ES-I3 (cell line): ENCODE measurements at regions not wholly inside any gene's neighbourhood (a gene's known extent, or its start where the extent isn't known, plus 50 kb on each side); places are given as distances from the start of the nearest gene placed in this dataset.
"Not testable (repeated sequence)": the region's sequence is repeated elsewhere in the genome, so short reads cannot be mapped to it uniquely, and the experiment has no call there.

Experiments used
- H3K36me3 ChIP-seq: 2 replicates; pipeline ENCODE4 v1.6.1; 2013; ENCODE audit warnings: mild to moderate bottlenecking, low read length, control low read depth, moderate library complexity; ENCODE audit not compliant: insufficient read depth
- H3K4me1 ChIP-seq: 2 replicates; pipeline ENCODE4 v1.6.1; 2013; ENCODE audit warnings: mild to moderate bottlenecking, control low read depth, low read length; ENCODE audit not compliant: insufficient read depth
- H3K9ac ChIP-seq: 2 replicates; pipeline ENCODE4 v1.6.1; 2013; ENCODE audit warnings: low read depth, mild to moderate bottlenecking, low read length, moderate library complexity
- H3K9me3 ChIP-seq: 2 replicates; pipeline ENCODE4 v1.6.1; 2013; ENCODE audit warnings: mild to moderate bottlenecking, low read length, moderate library complexity; ENCODE audit not compliant: control insufficient read depth, insufficient read depth

DNA sequence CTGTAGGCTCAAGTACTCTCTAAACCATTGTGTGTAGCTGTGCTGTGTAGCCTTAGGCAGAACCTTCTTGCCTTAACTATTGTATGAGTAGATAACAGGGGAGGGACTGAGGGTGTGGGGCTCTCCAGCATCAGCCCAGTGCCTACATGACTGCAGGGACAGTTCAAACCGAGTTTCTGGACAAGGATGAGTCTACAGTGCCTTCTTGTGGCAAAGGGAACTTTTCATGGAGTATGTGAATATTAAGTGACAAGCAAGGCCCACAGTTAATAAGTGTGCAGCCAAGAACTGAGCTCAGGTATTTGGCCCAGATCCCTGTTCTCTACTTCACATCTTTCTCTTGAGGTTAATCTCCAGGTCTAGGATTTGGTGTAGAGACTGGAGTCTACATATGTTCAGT is 424.4 kb upstream of the LARGE1 start:
- H3K36me3 ChIP-seq = no peaks in the 10 kb centered on the region
- no peaks in the 10 kb centered on the region; the same call in 1 of the 2 replicates for H3K9me3 ChIP-seq
- H3K4me1 ChIP-seq = no peaks in the 10 kb centered on the region
- H3K9ac ChIP-seq = no peak overlapping the region

DNA sequence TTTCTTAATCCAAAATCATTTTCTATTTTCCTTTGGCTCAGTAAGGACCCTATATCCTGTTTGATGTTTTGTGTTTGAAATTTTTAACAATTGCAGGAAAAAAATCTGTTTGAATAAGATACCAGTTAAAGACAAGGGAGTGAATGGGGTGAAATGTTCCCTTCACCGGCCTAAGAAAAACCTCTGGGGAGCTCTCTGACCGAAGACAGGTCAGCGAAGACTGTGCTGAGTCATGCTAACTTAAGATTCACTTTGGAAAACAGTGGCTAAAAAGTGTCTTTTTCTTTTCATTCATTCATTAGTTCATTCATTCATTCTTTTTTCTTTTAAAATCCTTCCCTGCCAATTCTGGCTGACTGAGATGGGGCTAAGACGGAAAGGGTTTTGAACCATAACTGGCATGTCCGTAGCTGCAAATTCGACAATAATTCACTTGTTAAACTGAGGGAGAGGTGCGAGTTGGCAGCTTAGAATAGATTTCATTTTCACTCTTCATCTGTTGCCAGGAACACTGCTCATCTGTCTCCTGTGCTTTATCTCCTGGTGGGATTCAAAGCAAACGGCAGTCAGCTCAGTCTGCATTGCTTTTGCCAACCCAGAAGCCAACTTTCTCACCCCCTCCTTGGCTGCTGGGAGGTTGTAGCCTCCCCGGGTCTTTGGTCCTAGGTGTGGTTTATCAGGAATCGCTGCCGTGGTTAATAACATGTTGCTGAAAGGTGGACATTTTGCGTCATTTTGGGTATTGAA is 434.0 kb upstream of the LARGE1 start:
- Histone ChIP-seq H3K9ac (no peak overlapping the region), H3K36me3 (no peaks in the 10 kb centered on the region), H3K9me3 (no peaks in the 10 kb centered on the region), H3K4me1 (no peaks in the 10 kb centered on the region)

DNA sequence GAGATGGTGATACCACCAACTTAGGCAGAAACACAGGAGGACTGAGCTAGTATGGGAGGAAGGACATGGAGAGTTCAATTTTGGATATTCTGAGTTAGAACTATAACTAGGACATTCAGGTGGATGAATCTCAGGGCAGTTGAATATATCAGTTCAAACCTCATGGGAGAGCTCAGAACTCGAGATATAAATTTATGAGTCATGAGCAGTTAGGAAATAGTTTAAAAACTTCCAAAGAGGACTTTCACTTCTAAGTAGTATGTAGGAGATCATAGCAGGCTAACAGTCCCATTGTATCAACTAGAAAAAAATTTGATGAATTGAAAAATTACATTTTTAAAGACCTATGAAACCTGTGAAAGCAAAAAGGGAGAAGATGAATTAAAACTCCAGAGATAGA is 436.2 kb upstream of the LARGE1 start:
- Histone ChIP-seq H3K4me1 (no peaks in the 10 kb centered on the region), H3K9ac (no peak overlapping the region), H3K9me3 (no peaks in the 10 kb centered on the region), H3K36me3 (no peaks in the 10 kb centered on the region)

DNA sequence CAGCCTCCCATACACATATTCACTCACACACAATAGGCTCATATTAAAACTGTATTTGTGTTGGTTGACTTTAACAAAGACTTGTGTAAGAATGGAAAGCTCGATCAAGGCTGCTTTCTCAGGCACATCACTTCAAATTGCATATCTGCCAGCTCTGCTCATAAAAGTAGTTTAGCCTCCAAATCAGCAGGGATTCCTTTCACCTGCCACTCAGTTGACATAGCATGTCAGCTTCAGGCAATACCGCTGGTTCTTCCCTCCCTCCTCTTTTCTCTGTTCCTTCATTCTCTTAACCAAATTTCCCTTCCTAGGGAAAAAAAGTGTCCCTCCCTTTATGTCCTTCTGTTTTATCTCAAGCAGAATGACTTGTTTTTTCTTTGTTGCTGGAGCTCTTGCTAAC is 450.4 kb upstream of the LARGE1 start:
- H3K4me1 ChIP-seq = no peaks in the 10 kb centered on the region
- H3K9me3 ChIP-seq = no peaks in the 10 kb centered on the region; the same call in 1 of the 2 replicates
- H3K36me3 ChIP-seq = no peaks in the 10 kb centered on the region
- H3K9ac ChIP-seq = no peak overlapping the region

DNA sequence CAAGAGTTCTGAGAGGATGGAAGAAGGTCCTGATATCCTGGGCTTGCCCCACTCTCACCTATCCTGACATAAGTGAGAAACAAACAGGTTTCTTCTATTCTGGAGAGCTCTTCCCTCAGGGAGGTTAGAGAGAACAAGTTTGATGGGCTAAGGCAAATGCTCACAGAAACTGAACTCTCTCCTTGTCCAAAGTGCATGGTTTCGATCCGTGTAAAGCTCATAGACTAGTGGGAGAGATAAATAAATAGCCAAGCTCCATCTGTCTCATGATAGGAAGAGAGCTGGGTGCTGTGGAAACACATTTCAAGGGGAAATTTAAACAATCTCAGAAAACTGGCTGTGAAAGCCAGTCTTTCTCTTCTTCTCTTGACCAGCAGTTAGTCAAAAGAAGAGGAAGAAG is 459.5 kb upstream of the LARGE1 start:
- Histone ChIP-seq H3K9me3 (no peaks in the 10 kb centered on the region), H3K4me1 (no peaks in the 10 kb centered on the region), H3K36me3 (no peaks in the 10 kb centered on the region), H3K9ac (no peak overlapping the region)

DNA sequence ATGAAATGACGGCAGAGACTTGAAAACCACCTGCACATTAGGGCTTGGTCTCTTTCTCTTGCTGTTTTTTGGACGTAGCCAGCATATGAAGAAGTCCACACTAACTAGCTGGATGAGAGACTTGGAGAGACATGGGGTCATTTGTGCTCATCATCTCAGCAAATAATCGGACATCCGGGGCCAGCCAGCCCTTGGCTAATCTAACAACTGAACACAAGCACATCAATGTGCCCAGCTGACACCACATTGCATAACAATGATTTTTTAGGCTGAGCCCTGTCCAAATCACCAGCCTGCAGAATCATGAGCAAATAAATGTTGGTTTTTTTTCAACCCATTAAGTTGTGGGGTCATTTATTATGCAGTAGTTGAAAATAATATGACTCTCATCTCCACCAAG is 460.3 kb upstream of the LARGE1 start:
- Histone ChIP-seq H3K36me3 (no peaks in the 10 kb centered on the region), H3K9ac (no peak overlapping the region), H3K4me1 (no peaks in the 10 kb centered on the region), H3K9me3 (no peaks in the 10 kb centered on the region)

DNA sequence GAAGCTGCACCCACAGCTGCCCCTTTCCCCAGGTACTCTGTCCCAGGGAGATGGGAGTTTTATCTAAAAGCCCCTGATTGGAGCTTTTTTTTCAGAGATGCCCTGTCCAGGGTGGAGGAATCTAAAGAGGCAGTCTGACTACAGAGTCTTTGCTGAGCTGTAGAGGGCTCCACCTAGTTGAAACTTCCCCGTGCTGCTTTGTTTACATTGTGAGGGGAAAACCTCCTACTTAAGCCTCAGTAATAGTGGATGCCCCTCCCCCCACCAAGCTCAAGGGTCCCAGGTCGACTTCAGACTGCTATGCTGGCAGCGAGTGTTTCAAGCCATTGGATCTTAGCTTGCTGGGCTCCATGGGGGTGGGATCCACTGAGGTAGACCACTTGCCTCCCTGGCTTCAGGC is 470.1 kb upstream of the LARGE1 start:
- Histone ChIP-seq H3K9ac (no peak overlapping the region), H3K9me3 (no peaks in the 10 kb centered on the region), H3K36me3 (no peaks in the 10 kb centered on the region), H3K4me1 (no peaks in the 10 kb centered on the region)

DNA sequence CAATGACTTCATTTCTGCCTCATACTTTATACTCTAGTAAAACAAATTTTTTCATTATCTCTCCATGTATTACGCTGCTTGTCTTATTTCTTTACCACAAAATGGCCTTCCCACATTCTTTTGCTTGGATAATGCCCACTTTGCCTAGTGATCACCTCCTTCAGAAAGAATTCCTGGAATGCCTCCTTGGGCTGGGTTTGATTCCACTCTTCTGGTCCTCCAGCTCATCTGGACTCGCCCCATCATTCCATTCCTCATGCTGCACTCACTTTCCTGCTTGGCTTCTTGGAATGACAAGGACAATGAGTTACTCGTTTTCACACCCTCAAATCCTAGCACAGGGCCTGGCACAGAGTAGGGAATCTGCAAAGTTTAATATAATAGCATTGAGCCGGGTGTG is 475.1 kb upstream of the LARGE1 start:
- Histone ChIP-seq H3K36me3 (no peaks in the 10 kb centered on the region), H3K4me1 (no peaks in the 10 kb centered on the region), H3K9ac (no peak overlapping the region)

DNA sequence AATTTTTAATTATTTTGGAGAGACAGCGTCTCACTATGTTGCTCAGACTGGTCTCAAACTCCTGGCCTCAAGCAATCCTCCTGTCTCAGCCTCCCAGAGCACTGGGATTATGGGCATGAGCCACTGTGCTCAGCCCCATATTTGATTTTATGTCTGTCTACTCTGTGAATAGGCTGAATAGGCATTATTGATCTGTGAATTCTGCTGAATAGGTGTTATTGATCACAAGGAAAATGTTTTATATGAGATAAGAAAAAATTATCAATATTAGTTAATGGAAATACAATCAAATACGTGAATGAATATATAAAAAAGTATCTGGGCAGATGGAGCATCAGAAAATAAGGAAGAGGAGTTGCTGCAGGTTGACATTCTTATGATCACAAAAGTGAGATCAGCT is 483.4 kb upstream of the LARGE1 start:
- H3K36me3 ChIP-seq = no peaks in the 10 kb centered on the region
- H3K4me1 ChIP-seq = no peaks in the 10 kb centered on the region
- no peaks in the 10 kb centered on the region for H3K9me3 ChIP-seq
- H3K9ac ChIP-seq = no peak overlapping the region

More for the DNA sequence above, 475.1 kb upstream of the LARGE1 start:
- H3K9me3 ChIP-seq = no peaks in the 10 kb centered on the region

DNA sequence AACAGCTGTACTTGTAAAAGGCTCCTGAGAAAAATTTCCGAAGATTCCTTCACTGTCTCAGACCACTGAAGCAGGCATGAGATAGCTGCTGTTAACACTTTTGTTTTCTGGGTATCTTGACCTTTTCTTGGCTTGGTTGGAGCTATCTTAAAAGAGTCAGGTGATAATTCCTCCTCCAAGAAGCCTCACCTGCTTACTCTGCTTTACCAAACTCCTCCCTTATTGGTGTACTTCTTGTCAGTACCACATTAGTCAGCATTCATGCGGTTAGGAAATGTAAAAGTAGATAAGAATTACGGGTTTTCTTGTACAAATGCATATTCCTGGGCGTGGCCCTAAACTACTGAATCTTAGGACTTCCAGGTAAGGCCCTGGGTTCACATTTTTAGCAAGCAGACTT is 489.8 kb upstream of the LARGE1 start:
- H3K9ac ChIP-seq = no peak overlapping the region
- H3K9me3 ChIP-seq = no peaks in the 10 kb centered on the region
- H3K36me3 ChIP-seq = no peaks in the 10 kb centered on the region
- H3K4me1 ChIP-seq = no peaks in the 10 kb centered on the region

DNA sequence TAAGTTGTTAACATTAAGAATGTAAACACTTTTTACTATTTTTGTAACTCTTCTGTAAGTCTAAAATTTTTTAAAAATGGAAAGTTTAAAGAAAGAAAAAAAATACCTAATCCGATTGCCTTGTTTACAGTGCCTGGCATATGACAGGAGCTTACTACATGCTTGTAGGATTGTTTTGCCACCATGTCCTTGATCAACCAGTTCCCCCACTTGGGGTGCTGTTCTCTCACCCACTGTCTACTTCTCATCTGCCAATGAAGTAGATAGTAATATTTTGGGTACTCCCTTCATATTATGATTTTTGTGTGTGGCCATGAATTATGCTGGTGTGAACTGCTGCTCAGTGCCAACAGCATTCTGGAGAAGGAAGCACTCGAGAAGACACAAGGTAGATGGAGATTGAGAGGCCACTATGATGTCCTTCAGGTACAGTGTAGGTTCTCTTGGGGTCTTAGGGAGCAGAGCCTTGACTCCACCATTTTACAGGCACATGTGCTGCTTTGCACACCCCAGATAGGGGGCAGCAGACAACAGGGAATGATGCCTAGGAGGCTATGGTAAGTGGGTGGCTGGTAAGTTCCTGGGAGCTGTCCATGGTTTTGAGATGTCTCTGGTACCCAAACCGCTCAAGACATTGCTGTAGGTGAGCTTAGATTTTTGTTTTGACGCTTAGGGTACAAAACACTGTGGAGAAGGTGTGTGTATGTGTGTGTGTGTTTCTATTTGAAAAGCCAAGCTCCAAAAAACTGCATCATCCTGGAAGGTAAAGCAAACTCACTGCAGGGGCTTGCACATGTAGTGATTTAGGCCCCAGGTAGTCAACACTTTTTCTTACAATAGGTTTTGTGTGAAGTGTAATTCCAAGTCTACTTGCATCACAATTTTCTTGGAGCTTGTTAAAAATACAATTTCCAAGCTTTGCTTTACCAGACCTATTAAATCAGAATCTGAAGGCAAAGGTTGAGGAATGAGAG is 494.5 kb upstream of the LARGE1 start:
- no peak overlapping the region for H3K9ac ChIP-seq
- no peaks in the 10 kb centered on the region for H3K9me3 ChIP-seq
- 0 out of 2 replicates have a peak, but pooled peaks cover 5% of the 10 kb centered on the region for H3K4me1 ChIP-seq
- no peaks in the 10 kb centered on the region for H3K36me3 ChIP-seq

DNA sequence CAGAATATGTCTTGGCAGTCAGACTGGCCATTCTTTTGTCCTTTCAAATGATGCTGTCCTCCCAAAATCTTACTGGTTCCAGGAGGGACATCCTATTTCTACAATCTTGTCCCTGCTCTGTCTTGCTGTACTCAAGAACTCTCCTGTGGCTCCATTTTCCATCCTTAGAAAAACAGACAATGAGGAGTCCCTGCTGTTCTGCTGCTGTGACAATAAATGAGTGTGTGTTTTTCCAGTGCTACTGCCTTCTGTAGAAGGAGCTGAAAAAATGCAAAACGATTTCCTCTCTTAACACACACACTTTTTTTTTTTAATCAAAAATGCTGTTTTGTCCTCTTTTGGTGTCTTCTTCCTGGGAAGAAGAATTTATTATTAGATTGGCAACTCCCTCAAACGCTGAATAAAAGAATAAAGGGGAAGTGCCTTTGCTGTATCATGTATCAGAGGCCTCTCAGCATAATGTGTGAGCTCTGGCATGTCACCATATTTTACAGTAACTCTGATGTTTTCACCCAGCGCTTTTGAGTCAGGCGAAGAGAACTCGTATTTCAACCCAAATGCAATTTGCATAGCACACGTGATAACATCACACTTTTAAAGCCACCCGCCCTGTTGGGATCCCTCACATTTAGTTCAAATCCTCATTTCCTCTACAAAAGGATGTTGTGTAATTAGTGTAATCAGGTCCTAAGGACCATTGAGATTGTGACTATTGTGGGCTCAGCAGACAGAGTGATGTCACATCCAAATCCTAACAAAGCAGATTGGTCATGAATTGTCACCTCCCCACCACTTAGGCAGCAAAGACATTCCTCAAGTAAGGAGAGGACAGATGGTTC is 496.0 kb upstream of the LARGE1 start:
- H3K4me1 ChIP-seq = 0 out of 2 replicates have a peak, but pooled peaks cover 5% of the 10 kb centered on the region
- no peak overlapping the region for H3K9ac ChIP-seq
- no peaks in the 10 kb centered on the region for H3K9me3 ChIP-seq
- no peaks in the 10 kb centered on the region for H3K36me3 ChIP-seq

DNA sequence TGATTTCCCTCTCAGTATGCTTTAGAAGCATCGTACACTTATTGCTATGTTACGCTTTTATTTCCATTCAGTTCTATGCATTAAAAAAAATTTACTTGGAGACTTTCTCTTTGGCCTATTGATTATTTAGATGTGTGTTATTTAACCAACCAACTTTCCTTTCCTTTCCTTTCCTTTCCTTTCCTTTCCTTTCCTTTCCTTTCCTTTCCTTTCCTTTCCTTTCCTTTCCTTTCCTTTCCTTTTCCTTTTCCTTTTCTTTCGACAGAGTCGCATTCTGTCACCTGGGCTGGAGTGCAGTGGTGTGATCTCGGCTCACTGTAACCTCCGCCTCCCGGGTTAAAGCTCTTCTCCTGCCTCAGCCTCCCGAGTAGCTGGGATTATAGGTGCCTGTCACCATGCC is 502.7 kb upstream of the LARGE1 start:
- H3K36me3 ChIP-seq, H3K9me3 ChIP-seq, H3K4me1 ChIP-seq, H3K9ac ChIP-seq: not testable (repeated sequence)

DNA sequence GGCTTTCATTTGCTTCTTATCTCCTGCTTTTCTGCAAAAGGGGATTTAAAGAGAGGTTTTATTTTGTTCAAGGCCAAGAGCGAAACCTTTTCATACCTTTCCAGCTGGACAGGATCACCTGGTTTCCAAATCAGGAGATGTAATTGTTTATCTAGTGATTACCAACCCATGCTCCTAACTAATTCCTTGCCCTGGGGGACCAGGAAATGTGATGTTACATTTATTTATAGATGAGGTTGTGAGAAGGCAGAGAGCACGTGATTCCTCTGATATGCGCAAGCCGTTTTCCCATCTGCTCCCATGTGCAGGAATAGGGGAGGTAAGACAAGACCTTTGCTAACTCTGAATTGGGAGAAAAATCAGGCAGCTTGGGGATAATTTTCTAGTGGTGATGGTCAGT is 507.2 kb upstream of the LARGE1 start:
- peaks cover 12% of the 10 kb centered on the region for H3K4me1 ChIP-seq
- H3K9me3 ChIP-seq = no peaks in the 10 kb centered on the region
- no peaks in the 10 kb centered on the region for H3K36me3 ChIP-seq
- no peak overlapping the region for H3K9ac ChIP-seq
